A549 (cell line): ENCODE measurements at regions not wholly inside any gene's neighbourhood (a gene's known extent, or its start where the extent isn't known, plus 50 kb on each side); places are given as distances from the start of the nearest gene placed in this dataset.

Experiments used
- ATAC-seq, 2 experiments: fragments of 200-7000 bp in 1 of 2; fragments of >200 bp in 1 of 2; cut with Nextera tagmentation in 1 of 2; cut with Tn5 transposase in 1 of 2; 3 replicates each; pipeline versions ENCODE4 v1.8.0 to v1.9.1; 2018 to 2020; ENCODE audit warnings: mild to moderate bottlenecking in 1 of 2, moderate library complexity in 1 of 2
- CTCF ChIA-PET: fragments of 300-600 bp; sonication (Branson Sonifier 250); formaldehyde crosslinking; extraction: SDS; loops from one replicate; lab custom pipeline; 2021; ENCODE audit warnings: antibody characterized with exemption, inconsistent platforms; lab: Yijun Ruan, JAX
- POLR2A ChIA-PET: fragments of 350-600 bp; formaldehyde crosslinking; extraction: SDS; loops from one replicate; lab custom pipeline; 2021; ENCODE audit warnings: antibody characterized with exemption, inconsistent platforms; lab: Yijun Ruan, JAX
- DNase-seq, 2 experiments: peaks; one replicate each; pipeline versions ENCODE4 v3.0.0 to v3.0.0-alpha.2; 2011 to 2016; ENCODE audit warnings: low read depth in 1 of 2, low spot score in 1 of 2
- FAIRE-seq: peaks from 2 replicates; lab custom pipeline; 2011; peaks lifted over from hg19 to GRCh38; lab: Jason Lieb, UNC
- H3K27ac ChIP-seq, 2 experiments: fragments of >200 bp; sonication (Bioruptor Twin); formaldehyde crosslinking; 3 replicates each; pipeline ENCODE4 v1.5.1; 2016 to 2017
- H3K4me1 ChIP-seq: fragments of >200 bp; sonication (Bioruptor Twin); formaldehyde crosslinking; 3 replicates; pipeline ENCODE4 v1.6.1; 2016
- H3K4me2 ChIP-seq: fragments of >200 bp; sonication (Bioruptor Twin); formaldehyde crosslinking; 3 replicates; pipeline ENCODE4 v1.6.1; 2016
- H3K4me3 ChIP-seq: fragments of >200 bp; sonication (Bioruptor Twin); formaldehyde crosslinking; 3 replicates; pipeline ENCODE4 v1.5.1; 2016
- H3K9me3 ChIP-seq: fragments of >200 bp; sonication (Bioruptor Twin); formaldehyde crosslinking; 3 replicates; pipeline ENCODE4 v1.6.1; 2016
- ATOH8 ChIP-seq: fragments of 250-450 bp; sonication (Bioruptor Pico); IDR thresholded peaks from 2 replicates; pipeline ENCODE4 v1.5.0; 2020; ENCODE audit warnings: low read depth, mild to moderate bottlenecking, moderate library complexity
- CHD2 ChIP-seq: fragments of 150-350 bp; IDR thresholded peaks from 2 replicates; pipeline ENCODE4 v1.6.1; 2014; ENCODE audit warnings: low read length; ENCODE audit not compliant: partially characterized antibody
- EHMT2 ChIP-seq: fragments of 200-600 bp; sonication (generic); IDR thresholded peaks from 2 replicates; pipeline ENCODE4 v1.6.1; 2016; ENCODE audit warnings: antibody characterized with exemption, low read depth, mild to moderate bottlenecking, moderate library complexity
- EP300 ChIP-seq, 2 experiments: fragments of >200 bp; sonication (Bioruptor Twin); formaldehyde crosslinking; IDR thresholded peaks; 2 replicates in 1 of 2; 3 replicates in 1 of 2; pipeline ENCODE4 v1.6.1; 2016 to 2017
- FOSB ChIP-seq: fragments of 250-450 bp; sonication (Bioruptor Pico); IDR thresholded peaks from 2 replicates; pipeline ENCODE4 v1.5.0; 2020; ENCODE audit warnings: mild to moderate bottlenecking, moderate library complexity
- GATA3 ChIP-seq: IDR thresholded peaks from 2 replicates; pipeline ENCODE4 v1.6.1; 2012; ENCODE audit warnings: borderline replicate concordance
- HDAC2 ChIP-seq: fragments of 200-600 bp; sonication (generic); IDR thresholded peaks from 2 replicates; pipeline ENCODE4 v1.6.1; 2016
- JUNB ChIP-seq: fragments of >200 bp; sonication (Bioruptor Twin); formaldehyde crosslinking; IDR thresholded peaks from 2 replicates; pipeline ENCODE4 v1.6.1; 2016
- KDM1A ChIP-seq: fragments of 200-600 bp; sonication (generic); IDR thresholded peaks from 2 replicates; pipeline ENCODE4 v1.6.1; 2016; ENCODE audit warnings: low read depth, mild to moderate bottlenecking
- KDM5A ChIP-seq: fragments of 200-600 bp; sonication (generic); IDR thresholded peaks from 2 replicates; pipeline ENCODE4 v1.6.1; 2016; ENCODE audit warnings: antibody characterized with exemption, mild to moderate bottlenecking
- MAFK ChIP-seq: fragments of 450-650 bp; IDR thresholded peaks from 2 replicates; pipeline ENCODE4 v1.6.1; 2014; ENCODE audit not compliant: partially characterized antibody
- NFE2L2 ChIP-seq: fragments of 150-350 bp; conservative IDR thresholded peaks from 2 replicates; pipeline ENCODE4 v1.6.1; 2014; ENCODE audit warnings: low read length
- PBX3 ChIP-seq: IDR thresholded peaks from 2 replicates; pipeline ENCODE4 v1.6.1; 2012
- PHF8 ChIP-seq: fragments of 200-600 bp; sonication (generic); IDR thresholded peaks from 2 replicates; pipeline ENCODE4 v1.6.1; 2016; ENCODE audit warnings: low read depth, mild to moderate bottlenecking, antibody characterized with exemption, moderate library complexity, borderline replicate concordance
- RAD21 ChIP-seq, 2 experiments: fragments of >200 bp in 1 of 2; sonication (Bioruptor Twin) in 1 of 2; formaldehyde crosslinking in 1 of 2; IDR thresholded peaks in 1 of 2; conservative IDR thresholded peaks in 1 of 2; 2 replicates in 1 of 2; 3 replicates in 1 of 2; pipeline ENCODE4 v1.6.1; 2012 to 2018; ENCODE audit warnings: inconsistent platforms in 1 of 2
- ZC3H11A ChIP-seq: fragments of 450-650 bp; IDR thresholded peaks from 2 replicates; pipeline ENCODE4 v1.6.1; 2014; ENCODE audit warnings: antibody characterized with exemption, mild to moderate bottlenecking
- WGBS: methylation state at CpG from one replicate; pipeline ENCODE4 v1.1.6; 2017; ENCODE audit errors: missing lambda C conversion rate; 5-methylcytosine and 5-hydroxymethylcytosine counted together
- TF ChIP-seq, protein P1 (sequence below): IDR thresholded peaks from 2 replicates; pipeline ENCODE4 v1.6.1; 2012; ENCODE audit warnings: low read depth, borderline replicate concordance
- TF ChIP-seq, protein P2 (sequence below): fragments of 150-350 bp; IDR thresholded peaks from 2 replicates; pipeline ENCODE4 v1.6.1; 2014; ENCODE audit warnings: low read depth, mild to moderate bottlenecking, low read length
- TF ChIP-seq, protein P3 (sequence below): IDR thresholded peaks from 2 replicates; pipeline ENCODE4 v1.6.1; 2012
- TF ChIP-seq, protein P4 (sequence below): fragments of >200 bp; sonication (Bioruptor Twin); formaldehyde crosslinking; IDR thresholded peaks from 3 replicates; pipeline ENCODE4 v1.5.1; 2016

GRCh38 chr15:93523481-93523880 is 434.5 kb upstream of the RGMA start:
- no peak overlapping the region for H3K4me2 ChIP-seq
- no peak overlapping the region for H3K27ac ChIP-seq
- 22% methylated on average over 7 of the region's 7 CpGs for WGBS
- CTCF ChIA-PET = interaction anchor here (0.9 kb wide), 1 partner anchor 497 kb away, joined by 3 read pairs; no protein-coding TSS in a partner anchor
- DNase-seq (no peak), FAIRE-seq (no peak), ATAC-seq (no peak)
- no peaks in the 10 kb centered on the region for H3K4me1 ChIP-seq
- TF ChIP-seq, protein P1, sequence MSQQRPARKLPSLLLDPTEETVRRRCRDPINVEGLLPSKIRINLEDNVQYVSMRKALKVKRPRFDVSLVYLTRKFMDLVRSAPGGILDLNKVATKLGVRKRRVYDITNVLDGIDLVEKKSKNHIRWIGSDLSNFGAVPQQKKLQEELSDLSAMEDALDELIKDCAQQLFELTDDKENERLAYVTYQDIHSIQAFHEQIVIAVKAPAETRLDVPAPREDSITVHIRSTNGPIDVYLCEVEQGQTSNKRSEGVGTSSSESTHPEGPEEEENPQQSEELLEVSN = no peak
- TF ChIP-seq EHMT2 = no peak
- TF ChIP-seq, protein P2, sequence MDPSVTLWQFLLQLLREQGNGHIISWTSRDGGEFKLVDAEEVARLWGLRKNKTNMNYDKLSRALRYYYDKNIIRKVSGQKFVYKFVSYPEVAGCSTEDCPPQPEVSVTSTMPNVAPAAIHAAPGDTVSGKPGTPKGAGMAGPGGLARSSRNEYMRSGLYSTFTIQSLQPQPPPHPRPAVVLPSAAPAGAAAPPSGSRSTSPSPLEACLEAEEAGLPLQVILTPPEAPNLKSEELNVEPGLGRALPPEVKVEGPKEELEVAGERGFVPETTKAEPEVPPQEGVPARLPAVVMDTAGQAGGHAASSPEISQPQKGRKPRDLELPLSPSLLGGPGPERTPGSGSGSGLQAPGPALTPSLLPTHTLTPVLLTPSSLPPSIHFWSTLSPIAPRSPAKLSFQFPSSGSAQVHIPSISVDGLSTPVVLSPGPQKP = no peak
- no peak for TF ChIP-seq FOSB (CRISPR knock-in tag)
- no peak for TF ChIP-seq JUNB
- no peak for TF ChIP-seq PBX3
- no peak for TF ChIP-seq KDM5A
- TF ChIP-seq, protein P3, sequence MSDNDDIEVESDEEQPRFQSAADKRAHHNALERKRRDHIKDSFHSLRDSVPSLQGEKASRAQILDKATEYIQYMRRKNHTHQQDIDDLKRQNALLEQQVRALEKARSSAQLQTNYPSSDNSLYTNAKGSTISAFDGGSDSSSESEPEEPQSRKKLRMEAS = no peak
- TF ChIP-seq ATOH8 (CRISPR knock-in tag) = no peak
- TF ChIP-seq CHD2 = no peak
- TF ChIP-seq PHF8 = no peak
- TF ChIP-seq MAFK = no peak
- H3K4me3 ChIP-seq = no peak overlapping the region
- POLR2A ChIA-PET = no interaction called here
- no peaks in the 10 kb centered on the region for H3K9me3 ChIP-seq

- FAIRE-seq = no peak
- no peaks in the 10 kb centered on the region for H3K4me1 ChIP-seq
- DNase-seq = no peak
- no peak overlapping the region for H3K4me3 ChIP-seq
- 14% methylated on average over 4 of the region's 4 CpGs for WGBS
- no peak overlapping the region for H3K27ac ChIP-seq
- ChIA-PET POLR2A (no interaction called here), CTCF (no interaction called here)
- no peak for ATAC-seq
- H3K9me3 ChIP-seq = no peaks in the 10 kb centered on the region
- no peak for TF ChIP-seq ZC3H11A
- no peak for TF ChIP-seq EP300 (IDR thresholded peaks at IDR 0.05)
- TF ChIP-seq KDM1A = no peak
- no peak for TF ChIP-seq FOSB (CRISPR knock-in tag)
- TF ChIP-seq KDM5A = no peak
- TF ChIP-seq, protein P4, sequence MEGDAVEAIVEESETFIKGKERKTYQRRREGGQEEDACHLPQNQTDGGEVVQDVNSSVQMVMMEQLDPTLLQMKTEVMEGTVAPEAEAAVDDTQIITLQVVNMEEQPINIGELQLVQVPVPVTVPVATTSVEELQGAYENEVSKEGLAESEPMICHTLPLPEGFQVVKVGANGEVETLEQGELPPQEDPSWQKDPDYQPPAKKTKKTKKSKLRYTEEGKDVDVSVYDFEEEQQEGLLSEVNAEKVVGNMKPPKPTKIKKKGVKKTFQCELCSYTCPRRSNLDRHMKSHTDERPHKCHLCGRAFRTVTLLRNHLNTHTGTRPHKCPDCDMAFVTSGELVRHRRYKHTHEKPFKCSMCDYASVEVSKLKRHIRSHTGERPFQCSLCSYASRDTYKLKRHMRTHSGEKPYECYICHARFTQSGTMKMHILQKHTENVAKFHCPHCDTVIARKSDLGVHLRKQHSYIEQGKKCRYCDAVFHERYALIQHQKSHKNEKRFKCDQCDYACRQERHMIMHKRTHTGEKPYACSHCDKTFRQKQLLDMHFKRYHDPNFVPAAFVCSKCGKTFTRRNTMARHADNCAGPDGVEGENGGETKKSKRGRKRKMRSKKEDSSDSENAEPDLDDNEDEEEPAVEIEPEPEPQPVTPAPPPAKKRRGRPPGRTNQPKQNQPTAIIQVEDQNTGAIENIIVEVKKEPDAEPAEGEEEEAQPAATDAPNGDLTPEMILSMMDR = no peak
- TF ChIP-seq GATA3 = no peak
- TF ChIP-seq, protein P2 = no peak
- TF ChIP-seq PBX3 = no peak
- no peak for TF ChIP-seq HDAC2
- TF ChIP-seq RAD21 (conservative IDR thresholded peaks at IDR 0.05 in 1 of 2, IDR thresholded peaks at IDR 0.05 in 1 of 2) = no peak
- TF ChIP-seq PHF8 = no peak
- TF ChIP-seq NFE2L2 = no peak
- H3K4me2 ChIP-seq = no peak overlapping the region
Measured at GRCh38 chr15:93520206-93520605, 431.2 kb upstream of the RGMA start.
